ENCODE measurements at regions not wholly inside any gene's neighbourhood (a gene's known extent, or its start where the extent isn't known, plus 50 kb on each side); places are given as distances from the start of the nearest gene placed in this dataset.

GRCh38 chr1:175894581-175894980, 151.2 kb upstream of the TNR start:
- no peak for DNase-seq

- DNase-seq, result no peak
Measured at GRCh38 chr1:175893192-175893591, 149.8 kb upstream of the TNR start.

- DNase-seq, result no peak
Measured at GRCh38 chr1:175892686-175893085, 149.3 kb upstream of the TNR start.

GRCh38 chr1:175891783-175892309, 148.5 kb upstream of the TNR start:
- DNase-seq, result no peak

- no peak for DNase-seq
Measured at GRCh38 chr1:175890958-175891357, 147.6 kb upstream of the TNR start.

GRCh38 chr1:175889848-175890247, 146.5 kb upstream of the TNR start:
- no peak for DNase-seq

- no peak for DNase-seq
Measured at GRCh38 chr1:175888996-175889395, 145.6 kb upstream of the TNR start.

GRCh38 chr1:175887981-175888428, 144.6 kb upstream of the TNR start:
- peak; percentile 70 for DNase-seq

- no peak for DNase-seq
Measured at GRCh38 chr1:175887521-175887920, 144.1 kb upstream of the TNR start.

GRCh38 chr1:175885326-175885725, 141.9 kb upstream of the TNR start:
- DNase-seq, result no peak

- DNase-seq, result no peak
Measured at GRCh38 chr1:175884369-175884768, 141.0 kb upstream of the TNR start.

- DNase-seq, result no peak
Measured at GRCh38 chr1:175882192-175882591, 138.8 kb upstream of the TNR start.

GRCh38 chr1:175881246-175881976, 138.0 kb upstream of the TNR start:
- DNase-seq, result no peak

GRCh38 chr1:175878775-175879174, 135.4 kb upstream of the TNR start:
- no peak for DNase-seq

- no peak for DNase-seq
Measured at GRCh38 chr1:175877939-175878737, 134.7 kb upstream of the TNR start.

- DNase-seq, result no peak
Measured at GRCh38 chr1:175875556-175875955, 132.2 kb upstream of the TNR start.

GRCh38 chr1:175874081-175874480, 130.7 kb upstream of the TNR start:
- no peak for DNase-seq

- DNase-seq, result no peak
Measured at GRCh38 chr1:175873290-175873935, 130.0 kb upstream of the TNR start.

GRCh38 chr1:175872588-175872987, 129.2 kb upstream of the TNR start:
- DNase-seq, result no peak

GRCh38 chr1:175871647-175872046, 128.3 kb upstream of the TNR start:
- no peak for DNase-seq

GRCh38 chr1:175870217-175870616, 126.8 kb upstream of the TNR start:
- no peak for DNase-seq

- DNase-seq, result no peak
Measured at GRCh38 chr1:175866776-175867175, 123.4 kb upstream of the TNR start.

GRCh38 chr1:175865041-175865766, 121.8 kb upstream of the TNR start:
- DNase-seq, result no peak

Data from NCI-H510A treated with DMSO at 0.1 percent for 48 hours (cell line).